Mesendoderm (in vitro differentiated cells): ENCODE measurements at regions not wholly inside any gene's neighbourhood (a gene's known extent, or its start where the extent isn't known, plus 50 kb on each side); places are given as distances from the start of the nearest gene placed in this dataset.
A peak's percentile ranks its signal among the peaks of the same experiment; 100 is the strongest.
"Not testable (repeated sequence)": the region's sequence is repeated elsewhere in the genome, so short reads cannot be mapped to it uniquely, and the experiment has no call there.

Experiments
- DNase-seq: peaks from one replicate; pipeline ENCODE4 v3.0.0; 2013
- H2AK5ac ChIP-seq: 2 replicates; pipeline ENCODE4 v1.6.1; 2013; ENCODE audit warnings: low read length, inconsistent platforms
- H2BK120ac ChIP-seq: 2 replicates; pipeline ENCODE4 v1.6.1; 2013; ENCODE audit warnings: low read depth, mild to moderate bottlenecking, low read length, moderate library complexity, mixed read lengths
- H2BK15ac ChIP-seq: replicated peaks from 2 replicates; pipeline ENCODE4 v1.6.1; 2013; ENCODE audit warnings: low read depth, mild to moderate bottlenecking, moderate library complexity
- H2BK5ac ChIP-seq: 2 replicates; pipeline ENCODE4 v1.6.1; 2013; ENCODE audit warnings: low read length, inconsistent platforms
- H3K18ac ChIP-seq: 2 replicates; pipeline ENCODE4 v1.6.1; 2013; ENCODE audit warnings: mild to moderate bottlenecking, low read length, mixed read lengths
- H3K23ac ChIP-seq: one replicate; pipeline ENCODE4 v1.6.1; 2013; ENCODE audit warnings: low read length
- H3K27ac ChIP-seq: 2 replicates; pipeline ENCODE4 v1.5.1; 2013; ENCODE audit warnings: low read depth, mild to moderate bottlenecking, inconsistent platforms, low read length, moderate library complexity
- H3K27me3 ChIP-seq: 2 replicates; pipeline ENCODE4 v1.6.1; 2013; ENCODE audit warnings: low read length, control low read depth, mild to moderate bottlenecking, inconsistent platforms; ENCODE audit not compliant: insufficient read depth, poor library complexity
- H3K36me3 ChIP-seq: 2 replicates; pipeline ENCODE4 v1.6.1; 2013; ENCODE audit warnings: low read length, inconsistent platforms; ENCODE audit not compliant: control insufficient read depth, insufficient read depth
- H3K4ac ChIP-seq: one replicate; pipeline ENCODE4 v1.6.1; 2013; ENCODE audit warnings: low read depth, mild to moderate bottlenecking, low read length, moderate library complexity
- H3K4me1 ChIP-seq: 2 replicates; pipeline ENCODE4 v1.6.1; 2013; ENCODE audit warnings: low read depth, low read length, inconsistent platforms; ENCODE audit not compliant: control insufficient read depth
- H3K4me2 ChIP-seq: 2 replicates; pipeline ENCODE4 v1.6.1; 2013; ENCODE audit warnings: low read length
- H3K4me3 ChIP-seq: 2 replicates; pipeline ENCODE4 v1.5.1; 2013; ENCODE audit warnings: mild to moderate bottlenecking, low read length
- H3K56ac ChIP-seq: one replicate; pipeline ENCODE4 v1.6.1; 2013; ENCODE audit warnings: low read length
- H3K79me1 ChIP-seq: 2 replicates; pipeline ENCODE4 v1.6.1; 2013; ENCODE audit warnings: low read length, inconsistent platforms
- H3K79me2 ChIP-seq: 2 replicates; pipeline ENCODE4 v1.6.1; 2013; ENCODE audit warnings: mild to moderate bottlenecking, low read length; ENCODE audit not compliant: control insufficient read depth, insufficient read depth
- H3K9ac ChIP-seq: 2 replicates; pipeline ENCODE4 v1.6.1; 2013; ENCODE audit warnings: low read length, inconsistent platforms
- H4K5ac ChIP-seq: one replicate; pipeline ENCODE4 v1.6.1; 2013; ENCODE audit warnings: low read length
- H4K8ac ChIP-seq: one replicate; pipeline ENCODE4 v1.6.1; 2013; ENCODE audit warnings: low read depth, mild to moderate bottlenecking, control low read depth, low read length, moderate library complexity
- WGBS: extraction: QIAGEN DNeasy Blood & Tissue Kit; methylation state at CpG from one replicate; pipeline ENCODE4 v1.1.7; 2013; ENCODE audit warnings: low lambda C conversion rate, missing lambda C conversion rate; ENCODE audit not compliant: insufficient coverage; ENCODE audit errors: extremely low coverage; 5-methylcytosine and 5-hydroxymethylcytosine counted together

DNA sequence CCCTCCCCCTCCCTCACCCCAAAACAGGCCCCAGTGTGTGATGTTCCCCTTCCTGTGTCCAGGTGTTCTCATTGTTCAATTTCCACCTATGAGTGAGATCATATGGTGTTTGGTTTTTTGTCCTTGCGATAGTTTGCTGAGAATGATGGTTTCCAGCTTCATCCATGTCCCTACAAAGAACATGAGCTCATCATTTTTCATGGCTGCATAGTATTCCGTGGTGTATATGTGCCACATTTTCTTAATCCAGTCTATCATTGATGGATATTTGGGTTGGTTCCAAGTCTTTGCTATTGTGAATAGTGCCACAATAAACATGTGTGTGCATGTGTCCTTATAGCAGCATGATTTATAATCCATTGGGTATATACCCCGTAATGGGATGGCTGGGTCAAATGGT, 363.4 kb upstream of the MDFIC2 start:
- not testable (repeated sequence) for DNase-seq, H3K79me1 ChIP-seq, H3K27ac ChIP-seq, H3K4me2 ChIP-seq, H3K79me2 ChIP-seq, H2BK5ac ChIP-seq, H3K27me3 ChIP-seq, H3K4me3 ChIP-seq, H2AK5ac ChIP-seq, H3K9ac ChIP-seq, H3K36me3 ChIP-seq, H3K56ac ChIP-seq, H2BK15ac ChIP-seq, H3K4me1 ChIP-seq, H4K8ac ChIP-seq, H4K5ac ChIP-seq, H3K18ac ChIP-seq, H2BK120ac ChIP-seq, H3K4ac ChIP-seq, H3K23ac ChIP-seq
- WGBS = no CpG with 5 or more reads among the region's 3 CpGs

DNA sequence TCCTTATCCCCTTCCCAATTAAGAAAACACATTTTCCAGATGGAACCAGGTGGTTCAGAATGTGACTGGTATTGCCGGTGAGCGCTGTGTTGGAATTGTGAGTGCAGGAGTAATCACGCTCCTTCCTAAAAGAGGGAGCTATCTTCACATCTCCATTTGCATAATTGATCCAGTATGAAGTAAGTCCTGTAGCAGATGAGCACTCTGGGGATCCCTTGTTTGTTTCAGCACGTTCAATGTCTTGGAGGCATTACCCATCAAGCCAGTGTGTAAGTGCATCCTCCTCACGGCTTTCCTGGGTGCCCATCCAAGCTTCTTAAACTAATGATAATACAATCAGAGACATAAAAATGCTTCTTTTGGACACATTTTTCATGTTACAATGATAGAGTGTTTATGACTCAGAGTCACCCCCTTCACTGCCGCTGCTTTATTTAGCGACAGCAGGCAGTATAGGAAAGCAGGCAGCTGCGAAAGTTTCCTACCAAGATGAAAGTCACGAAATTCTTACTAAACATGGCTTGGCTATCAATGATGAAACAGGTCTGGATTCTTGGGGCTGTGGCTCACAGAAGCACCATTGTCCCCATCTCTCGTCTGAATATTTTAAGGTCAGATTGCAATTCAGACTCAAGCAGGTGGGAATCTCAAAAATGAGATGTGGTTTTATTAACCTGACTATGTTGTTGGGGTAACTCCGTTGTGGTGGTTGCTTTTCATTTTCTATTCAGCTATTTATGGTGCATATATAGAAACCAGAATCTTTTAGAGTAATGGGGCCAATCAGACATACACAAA, 346.3 kb upstream of the MDFIC2 start:
- no peak overlapping the region for H2AK5ac ChIP-seq
- no peak overlapping the region for H2BK120ac ChIP-seq
- no peak overlapping the region for H2BK15ac ChIP-seq
- H3K18ac ChIP-seq = no peak overlapping the region
- no peaks in the 10 kb centered on the region for H3K4me1 ChIP-seq
- no CpG with 5 or more reads among the region's 11 CpGs for WGBS
- no peaks in the 10 kb centered on the region for H3K27me3 ChIP-seq
- no peak overlapping the region for H4K5ac ChIP-seq
- no peak overlapping the region for H3K4ac ChIP-seq
- H3K27ac ChIP-seq = no peak overlapping the region
- no peak overlapping the region for H3K23ac ChIP-seq
- H3K36me3 ChIP-seq = no peaks in the 10 kb centered on the region
- H4K8ac ChIP-seq = no peak overlapping the region
- no peak overlapping the region for H3K4me3 ChIP-seq
- no peaks in the 10 kb centered on the region for H3K79me2 ChIP-seq
- no peak overlapping the region for H3K56ac ChIP-seq
- H2BK5ac ChIP-seq = no peak overlapping the region
- H3K4me2 ChIP-seq = no peak overlapping the region
- no peak for DNase-seq
- no peaks in the 10 kb centered on the region for H3K79me1 ChIP-seq
- H3K9ac ChIP-seq = no peak overlapping the region

DNA sequence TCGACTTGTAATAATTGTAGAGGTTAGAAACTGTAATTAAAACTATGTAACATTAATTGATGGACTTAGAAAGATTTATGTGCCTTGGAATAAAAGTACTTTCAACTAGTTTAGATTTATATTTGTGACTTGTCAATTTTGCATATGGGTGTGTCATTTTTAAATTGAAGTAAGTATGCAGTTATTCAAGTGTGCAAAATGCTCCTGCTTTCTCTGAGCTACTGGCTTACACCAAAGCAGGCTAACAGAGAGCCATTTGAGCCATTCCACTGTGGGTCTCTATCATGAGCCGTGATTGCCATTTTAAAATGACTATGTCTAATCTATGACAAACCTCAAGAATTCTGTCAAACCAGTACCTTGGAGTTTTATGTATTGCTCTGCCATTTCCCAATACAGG, 345.0 kb upstream of the MDFIC2 start:
- H3K9ac ChIP-seq = no peak overlapping the region
- no peak overlapping the region for H3K4ac ChIP-seq
- H4K5ac ChIP-seq = no peak overlapping the region
- WGBS = no CpG with 5 or more reads among the region's 2 CpGs
- H4K8ac ChIP-seq = no peak overlapping the region
- no peaks in the 10 kb centered on the region for H3K36me3 ChIP-seq
- H3K4me1 ChIP-seq = no peaks in the 10 kb centered on the region
- H3K4me3 ChIP-seq = no peak overlapping the region
- no peaks in the 10 kb centered on the region for H3K79me2 ChIP-seq
- H2BK120ac ChIP-seq = no peak overlapping the region
- H3K4me2 ChIP-seq = no peak overlapping the region
- no peak overlapping the region for H3K27ac ChIP-seq
- H3K18ac ChIP-seq = no peak overlapping the region
- H3K56ac ChIP-seq = no peak overlapping the region
- H3K23ac ChIP-seq = no peak overlapping the region
- H3K79me1 ChIP-seq = no peaks in the 10 kb centered on the region
- no peak overlapping the region for H2BK5ac ChIP-seq
- no peak overlapping the region for H2BK15ac ChIP-seq
- DNase-seq = no peak
- no peak overlapping the region for H2AK5ac ChIP-seq
- H3K27me3 ChIP-seq = no peaks in the 10 kb centered on the region

DNA sequence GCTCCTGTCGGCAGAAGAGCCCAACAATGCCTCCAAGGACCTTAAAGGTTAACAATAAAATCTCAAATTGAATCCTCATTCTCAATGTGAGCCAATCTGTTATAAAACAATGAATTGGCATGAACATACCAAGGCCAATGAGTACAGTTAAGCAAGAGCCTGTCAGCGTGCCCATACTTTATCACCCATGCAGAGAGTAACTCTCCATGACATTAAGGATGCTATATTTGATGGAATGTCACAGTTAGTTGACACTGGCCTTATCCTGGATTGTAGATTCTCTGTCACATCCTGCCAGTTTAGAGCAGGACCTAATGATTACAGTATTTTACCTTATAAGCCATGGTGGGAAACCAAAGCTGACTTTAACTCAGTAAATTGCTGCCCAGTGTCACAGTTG, 335.4 kb upstream of the MDFIC2 start:
- Histone ChIP-seq H3K4me3 (no peak overlapping the region), H4K8ac (no peak overlapping the region), H2BK5ac (no peak overlapping the region), H2BK15ac (no peak overlapping the region), H3K4ac (no peak overlapping the region), H4K5ac (no peak overlapping the region), H3K23ac (no peak overlapping the region), H3K36me3 (no peaks in the 10 kb centered on the region), H2AK5ac (no peak overlapping the region), H3K79me2 (no peaks in the 10 kb centered on the region), H3K27me3 (no peaks in the 10 kb centered on the region), H3K56ac (no peak overlapping the region), H3K18ac (no peak overlapping the region), H3K27ac (no peak overlapping the region), H2BK120ac (no peak overlapping the region), H3K4me2 (no peak overlapping the region), H3K79me1 (no peaks in the 10 kb centered on the region), H3K4me1 (peaks cover 3% of the 10 kb centered on the region), H3K9ac (no peak overlapping the region)
- DNase-seq = peak; percentile 68
- WGBS = no CpG with 5 or more reads among the region's 2 CpGs

DNA sequence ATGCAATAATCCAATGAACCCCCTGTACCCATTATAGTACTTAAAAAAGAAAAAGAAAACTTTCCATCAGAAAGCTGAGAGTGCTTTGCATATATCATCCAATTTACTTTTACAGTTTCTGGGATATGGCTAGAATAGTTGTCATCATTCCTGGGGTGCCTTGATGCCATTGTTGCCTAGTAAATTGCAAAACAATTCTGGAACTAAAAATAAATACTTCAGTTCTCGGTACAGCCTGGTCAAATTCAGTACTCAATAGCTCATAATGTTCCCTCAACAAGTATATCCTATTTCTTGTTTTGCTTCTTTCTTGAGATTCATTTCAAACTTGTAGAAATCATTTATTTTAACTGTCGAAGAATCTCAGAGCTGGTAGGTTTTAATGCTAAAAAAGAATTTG, 334.7 kb upstream of the MDFIC2 start:
- H2BK120ac ChIP-seq = no peak overlapping the region
- no CpG with 5 or more reads among the region's 2 CpGs for WGBS
- H4K8ac ChIP-seq = no peak overlapping the region
- H3K27ac ChIP-seq = no peak overlapping the region
- H3K56ac ChIP-seq = no peak overlapping the region
- no peak overlapping the region for H3K4ac ChIP-seq
- H3K4me1 ChIP-seq = peaks cover 3% of the 10 kb centered on the region
- no peak for DNase-seq
- H3K36me3 ChIP-seq = no peaks in the 10 kb centered on the region
- H3K18ac ChIP-seq = no peak overlapping the region
- H2BK15ac ChIP-seq = no peak overlapping the region
- no peaks in the 10 kb centered on the region for H3K79me2 ChIP-seq
- no peaks in the 10 kb centered on the region for H3K27me3 ChIP-seq
- H3K23ac ChIP-seq = no peak overlapping the region
- H2AK5ac ChIP-seq = no peak overlapping the region
- no peak overlapping the region for H2BK5ac ChIP-seq
- H3K9ac ChIP-seq = no peak overlapping the region
- H3K4me3 ChIP-seq = no peak overlapping the region
- no peak overlapping the region for H3K4me2 ChIP-seq
- H3K79me1 ChIP-seq = no peaks in the 10 kb centered on the region
- no peak overlapping the region for H4K5ac ChIP-seq

DNA sequence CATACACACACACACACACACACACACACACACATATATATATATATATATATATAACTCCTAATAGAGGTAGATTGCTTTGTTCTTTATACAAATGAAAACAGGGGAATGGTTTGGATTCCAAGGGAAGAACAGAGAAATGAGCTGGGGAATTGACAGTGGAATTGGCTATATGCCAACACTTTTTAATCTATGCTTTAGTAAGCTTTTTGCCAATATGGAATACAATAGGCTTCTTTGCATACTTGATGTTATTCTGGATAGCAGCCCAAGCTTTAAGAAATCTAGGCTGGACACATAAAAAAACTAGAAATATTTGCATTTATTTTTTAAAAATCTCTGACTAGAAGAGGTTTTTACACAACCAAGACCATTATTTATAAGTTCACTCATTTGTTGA, 334.2 kb upstream of the MDFIC2 start:
- H2AK5ac ChIP-seq = no peak overlapping the region
- H3K4me3 ChIP-seq = no peak overlapping the region
- H3K4ac ChIP-seq = no peak overlapping the region
- no peak for DNase-seq
- no peak overlapping the region for H3K4me2 ChIP-seq
- no peaks in the 10 kb centered on the region for H3K36me3 ChIP-seq
- peaks cover 3% of the 10 kb centered on the region for H3K4me1 ChIP-seq
- H3K56ac ChIP-seq = no peak overlapping the region
- no peak overlapping the region for H3K27ac ChIP-seq
- no peak overlapping the region for H3K9ac ChIP-seq
- H2BK5ac ChIP-seq = no peak overlapping the region
- no peak overlapping the region for H3K23ac ChIP-seq
- H3K18ac ChIP-seq = no peak overlapping the region
- H2BK120ac ChIP-seq = no peak overlapping the region
- H3K27me3 ChIP-seq = no peaks in the 10 kb centered on the region
- H3K79me1 ChIP-seq = no peaks in the 10 kb centered on the region
- no peak overlapping the region for H4K5ac ChIP-seq
- H4K8ac ChIP-seq = no peak overlapping the region
- H3K79me2 ChIP-seq = no peaks in the 10 kb centered on the region
- H2BK15ac ChIP-seq = no peak overlapping the region
